Tibial nerve (tissue), 3 donors: ENCODE measurements at regions not wholly inside any gene's neighbourhood (a gene's known extent, or its start where the extent isn't known, plus 50 kb on each side); places are given as distances from the start of the nearest gene placed in this dataset.

Experiments used
- POLR2A ChIP-seq, 2 donors: fragments of 450-650 bp; IDR thresholded peaks; one replicate each; pipeline ENCODE4 v1.6.1; 2017; ENCODE audit warnings: antibody characterized with exemption in 2 of 2, mild to moderate bottlenecking in 2 of 2, moderate library complexity in 2 of 2
- TF ChIP-seq, protein P1 (sequence below), 5 experiments: fragments of 200-600 bp in 3 of 5; fragments of 450-650 bp in 2 of 5; sonication (generic) in 3 of 5; IDR thresholded peaks; one replicate each; pipeline ENCODE4 v1.5.1; 2016 to 2019; ENCODE audit warnings: antibody characterized with exemption in 5 of 5, mild to moderate bottlenecking in 3 of 5, moderate library complexity in 2 of 5

DNA sequence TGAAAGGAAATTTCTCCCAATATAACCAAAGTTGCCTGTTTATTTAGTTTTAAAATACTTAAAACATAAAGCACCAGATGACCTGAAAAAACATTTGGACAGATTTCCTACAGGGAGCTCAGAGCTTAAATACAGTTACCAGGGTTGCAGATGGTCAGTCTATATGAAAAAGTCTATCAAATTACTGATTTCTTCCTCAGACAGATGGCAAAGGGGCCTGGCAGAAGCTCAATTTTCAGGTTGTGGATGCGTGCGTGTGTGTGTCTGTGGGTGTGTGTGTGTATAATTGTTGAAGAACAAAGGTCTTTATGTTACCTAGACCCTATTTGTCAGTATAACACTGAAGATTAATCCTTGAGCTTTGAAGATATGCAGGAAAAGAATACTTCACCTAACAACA is 169.4 kb downstream of the MAD2L1 start:
- TF ChIP-seq, protein P1, sequence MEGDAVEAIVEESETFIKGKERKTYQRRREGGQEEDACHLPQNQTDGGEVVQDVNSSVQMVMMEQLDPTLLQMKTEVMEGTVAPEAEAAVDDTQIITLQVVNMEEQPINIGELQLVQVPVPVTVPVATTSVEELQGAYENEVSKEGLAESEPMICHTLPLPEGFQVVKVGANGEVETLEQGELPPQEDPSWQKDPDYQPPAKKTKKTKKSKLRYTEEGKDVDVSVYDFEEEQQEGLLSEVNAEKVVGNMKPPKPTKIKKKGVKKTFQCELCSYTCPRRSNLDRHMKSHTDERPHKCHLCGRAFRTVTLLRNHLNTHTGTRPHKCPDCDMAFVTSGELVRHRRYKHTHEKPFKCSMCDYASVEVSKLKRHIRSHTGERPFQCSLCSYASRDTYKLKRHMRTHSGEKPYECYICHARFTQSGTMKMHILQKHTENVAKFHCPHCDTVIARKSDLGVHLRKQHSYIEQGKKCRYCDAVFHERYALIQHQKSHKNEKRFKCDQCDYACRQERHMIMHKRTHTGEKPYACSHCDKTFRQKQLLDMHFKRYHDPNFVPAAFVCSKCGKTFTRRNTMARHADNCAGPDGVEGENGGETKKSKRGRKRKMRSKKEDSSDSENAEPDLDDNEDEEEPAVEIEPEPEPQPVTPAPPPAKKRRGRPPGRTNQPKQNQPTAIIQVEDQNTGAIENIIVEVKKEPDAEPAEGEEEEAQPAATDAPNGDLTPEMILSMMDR (IDR thresholded peaks at IDR 0.05), result no peak
- no peak for TF ChIP-seq POLR2A (IDR thresholded peaks at IDR 0.05)
